Uterus (tissue), 2 donors: ENCODE measurements at regions not wholly inside any gene's neighbourhood (a gene's known extent, or its start where the extent isn't known, plus 50 kb on each side); places are given as distances from the start of the nearest gene placed in this dataset.

Source experiments
- POLR2A ChIP-seq, 2 donors: fragments of 450-650 bp; IDR thresholded peaks; one replicate each; pipeline ENCODE4 v1.6.1; 2016; ENCODE audit warnings: antibody characterized with exemption in 2 of 2, mild to moderate bottlenecking in 1 of 2, moderate library complexity in 1 of 2
- TF ChIP-seq, protein P1 (sequence below), 4 experiments: fragments of 200-600 bp in 2 of 4; fragments of 450-650 bp in 2 of 4; sonication (generic) in 2 of 4; IDR thresholded peaks; one replicate each; pipeline ENCODE4 v1.5.1; 2016 to 2019; ENCODE audit warnings: antibody characterized with exemption in 4 of 4, mild to moderate bottlenecking in 2 of 4, moderate library complexity in 1 of 4

GRCh38 chr11:23997356-23997755, 499.5 kb upstream of the LUZP2 start:
- TF ChIP-seq, protein P1, sequence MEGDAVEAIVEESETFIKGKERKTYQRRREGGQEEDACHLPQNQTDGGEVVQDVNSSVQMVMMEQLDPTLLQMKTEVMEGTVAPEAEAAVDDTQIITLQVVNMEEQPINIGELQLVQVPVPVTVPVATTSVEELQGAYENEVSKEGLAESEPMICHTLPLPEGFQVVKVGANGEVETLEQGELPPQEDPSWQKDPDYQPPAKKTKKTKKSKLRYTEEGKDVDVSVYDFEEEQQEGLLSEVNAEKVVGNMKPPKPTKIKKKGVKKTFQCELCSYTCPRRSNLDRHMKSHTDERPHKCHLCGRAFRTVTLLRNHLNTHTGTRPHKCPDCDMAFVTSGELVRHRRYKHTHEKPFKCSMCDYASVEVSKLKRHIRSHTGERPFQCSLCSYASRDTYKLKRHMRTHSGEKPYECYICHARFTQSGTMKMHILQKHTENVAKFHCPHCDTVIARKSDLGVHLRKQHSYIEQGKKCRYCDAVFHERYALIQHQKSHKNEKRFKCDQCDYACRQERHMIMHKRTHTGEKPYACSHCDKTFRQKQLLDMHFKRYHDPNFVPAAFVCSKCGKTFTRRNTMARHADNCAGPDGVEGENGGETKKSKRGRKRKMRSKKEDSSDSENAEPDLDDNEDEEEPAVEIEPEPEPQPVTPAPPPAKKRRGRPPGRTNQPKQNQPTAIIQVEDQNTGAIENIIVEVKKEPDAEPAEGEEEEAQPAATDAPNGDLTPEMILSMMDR (IDR thresholded peaks at IDR 0.05): no peak
- TF ChIP-seq POLR2A (IDR thresholded peaks at IDR 0.05): no peak
